ENCODE measurements at regions not wholly inside any gene's neighbourhood (a gene's known extent, or its start where the extent isn't known, plus 50 kb on each side); places are given as distances from the start of the nearest gene placed in this dataset.

DNA sequence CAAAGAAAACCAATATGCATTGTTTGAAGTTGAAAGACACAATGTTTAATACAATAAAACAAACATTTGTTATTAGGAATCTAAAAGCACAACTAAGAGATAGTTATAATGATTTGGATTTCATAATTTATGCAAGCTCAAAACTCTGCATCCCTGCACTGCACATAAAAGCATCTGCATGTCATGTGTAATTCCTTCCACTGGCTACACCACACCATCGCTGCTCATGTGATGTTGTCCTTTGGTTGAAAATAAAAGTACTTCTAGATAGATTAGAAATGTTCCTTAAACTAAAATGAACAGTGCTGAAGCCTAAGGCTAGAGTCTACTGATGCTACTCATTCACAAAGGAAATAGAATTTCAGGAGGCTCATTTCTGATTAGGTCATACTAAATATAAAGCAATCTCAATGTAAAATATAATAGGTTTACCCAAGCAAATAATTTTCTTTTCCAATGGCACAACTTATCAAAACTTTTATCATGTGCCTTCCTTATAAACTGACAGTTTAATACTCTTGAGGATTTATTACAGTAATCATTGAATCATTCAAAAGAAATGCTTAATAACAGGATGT is 130.8 kb upstream of the DKK2 start:
- no peak for DNase-seq (ENCODE audit: low spot score)

- DNase-seq (ENCODE audit: low spot score), result no peak
Measured at GRCh38 chr4:107166181-107166580, 130.1 kb upstream of the DKK2 start.

GRCh38 chr4:107164962-107165475 is 128.9 kb upstream of the DKK2 start:
- no peak for DNase-seq (ENCODE audit: low spot score)

DNA sequence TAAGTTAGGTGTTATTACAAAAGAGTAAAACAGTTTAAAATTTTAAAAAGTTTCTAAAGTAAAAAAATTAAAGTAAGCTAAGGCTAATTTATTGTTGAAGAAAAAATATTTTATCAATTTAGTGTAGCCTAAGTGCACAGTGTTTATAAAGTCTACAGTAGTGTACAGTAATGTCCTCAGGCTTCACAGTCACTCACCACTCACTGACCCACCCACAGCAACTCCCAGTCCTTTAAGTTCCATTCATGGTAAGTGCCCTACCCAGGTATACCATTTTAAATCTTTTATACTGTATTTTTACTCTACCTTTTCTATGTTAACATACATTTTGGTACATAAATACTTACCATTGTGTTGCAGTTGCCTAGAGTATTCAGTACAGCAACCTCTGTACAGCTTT is 120.3 kb upstream of the DKK2 start:
- no peak for DNase-seq (ENCODE audit: low spot score)

- no peak for DNase-seq (ENCODE audit: low spot score)
Measured at GRCh38 chr4:107155366-107155765, 119.3 kb upstream of the DKK2 start.

DNA sequence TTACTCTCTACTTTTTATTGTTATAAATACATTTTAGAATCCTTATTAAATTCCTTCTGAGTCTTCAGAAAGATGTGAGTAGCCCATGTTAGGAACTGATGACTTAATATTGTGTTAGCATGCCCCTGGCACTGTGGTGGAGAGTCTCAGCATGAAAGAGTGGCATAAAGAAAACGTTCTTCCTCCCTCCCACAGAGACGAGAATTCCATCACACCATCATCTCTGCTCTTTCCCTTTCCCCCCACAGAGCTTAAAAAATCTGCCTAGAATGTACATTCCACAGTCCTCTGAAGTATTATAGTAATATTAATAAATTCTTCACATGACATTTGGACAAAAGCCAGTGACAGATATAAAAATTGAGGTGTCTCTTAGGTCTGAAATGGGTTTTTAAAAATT is 117.8 kb upstream of the DKK2 start:
- no peak for DNase-seq (ENCODE audit: low spot score)

GRCh38 chr4:107153228-107153627 is 117.1 kb upstream of the DKK2 start:
- DNase-seq (ENCODE audit: low spot score), result no peak

DNA sequence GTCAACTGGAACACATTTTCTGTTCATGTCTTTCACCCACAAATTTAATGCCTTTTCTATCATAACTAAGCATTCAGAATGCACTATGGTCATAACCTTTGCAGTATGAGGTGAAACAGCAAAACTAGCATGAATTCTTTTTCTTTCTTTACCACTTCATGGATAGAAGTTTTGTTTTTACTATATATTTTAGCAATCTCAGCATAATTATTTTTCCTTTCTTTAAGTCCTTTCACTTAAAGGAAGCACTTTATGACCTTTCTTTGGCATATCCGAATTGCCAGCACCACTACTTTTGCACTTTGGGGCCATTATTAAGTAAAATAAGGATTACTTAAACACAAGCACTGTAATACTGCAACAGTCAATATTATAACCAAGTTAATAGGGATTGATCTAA is 115.1 kb upstream of the DKK2 start:
- DNase-seq (ENCODE audit: low spot score), result no peak

DNA sequence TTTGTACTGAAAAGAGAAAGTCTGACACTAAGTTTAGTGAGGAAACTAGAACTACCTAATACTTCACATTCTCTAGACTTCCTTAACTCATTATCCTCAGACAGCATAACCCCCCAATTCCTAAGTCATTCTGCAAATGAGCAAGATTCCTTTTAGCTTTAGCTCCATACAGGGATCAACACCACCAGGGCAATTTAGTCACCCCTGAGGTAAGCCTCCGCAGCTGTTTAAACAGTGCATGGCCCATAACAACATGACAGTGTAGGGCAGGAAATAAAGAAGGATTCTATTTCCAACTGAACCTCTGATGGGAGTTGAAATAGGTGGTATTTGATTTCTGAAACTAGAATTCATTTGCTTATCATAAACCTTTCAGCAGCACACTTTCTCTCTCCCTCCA is 112.8 kb upstream of the DKK2 start:
- DNase-seq (ENCODE audit: low spot score), result no peak

- DNase-seq (ENCODE audit: low spot score), result no peak
Measured at GRCh38 chr4:107147873-107148272, 111.8 kb upstream of the DKK2 start.

DNA sequence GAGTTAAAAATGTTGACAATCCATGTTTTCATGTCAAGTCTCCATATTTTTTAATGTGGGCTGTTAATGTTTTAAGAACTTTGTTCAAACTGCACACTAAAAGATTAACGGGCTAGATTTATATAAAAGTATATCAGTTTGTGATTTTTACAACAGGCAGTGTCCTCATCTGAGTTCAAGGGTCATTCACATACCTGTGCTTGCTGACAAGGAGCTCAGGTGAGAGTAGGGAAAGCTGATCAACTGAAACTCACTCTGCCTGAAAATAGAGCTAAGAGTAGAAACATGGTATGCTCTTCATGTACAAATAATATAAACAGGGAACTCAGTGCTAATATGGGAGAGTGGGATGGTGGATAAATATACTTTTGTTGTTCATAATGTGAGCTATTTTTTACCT is 102.3 kb upstream of the DKK2 start:
- DNase-seq (ENCODE audit: low spot score), result no peak

DNA sequence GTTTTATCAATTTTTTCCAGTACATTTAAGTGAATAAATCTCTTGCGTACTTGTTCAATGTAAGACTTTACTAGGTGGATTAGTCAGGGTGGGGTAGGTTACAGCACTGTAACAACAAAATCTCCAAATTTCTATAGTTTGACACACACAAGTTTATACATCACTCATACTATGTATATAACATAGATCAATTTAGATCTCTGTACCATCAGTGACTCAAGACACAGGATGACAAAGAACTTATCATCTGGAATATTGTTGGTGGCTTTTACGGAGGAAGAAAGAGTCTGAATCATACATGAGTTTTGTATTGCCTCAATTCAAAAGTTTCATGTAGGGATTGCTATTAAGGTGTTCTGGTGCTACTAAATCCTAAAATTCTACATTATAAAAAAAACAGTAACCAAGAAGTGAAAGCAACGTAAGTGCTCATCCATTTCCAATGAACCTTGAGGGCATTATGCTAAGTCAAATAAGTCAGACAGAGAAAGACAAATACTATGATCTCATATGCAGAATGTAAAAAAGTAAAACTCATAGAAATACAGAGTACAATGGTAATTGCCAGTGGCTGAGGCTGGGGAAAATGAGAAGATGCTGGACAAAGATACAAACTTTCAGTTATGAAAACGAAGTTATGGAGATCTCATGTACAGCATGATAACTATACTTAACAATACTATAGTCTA is 98.0 kb upstream of the DKK2 start:
- DNase-seq (ENCODE audit: low spot score), result no peak

GRCh38 chr4:107131295-107131694 is 95.2 kb upstream of the DKK2 start:
- DNase-seq (ENCODE audit: low spot score), result no peak

GRCh38 chr4:107130157-107130556 is 94.0 kb upstream of the DKK2 start:
- no peak for DNase-seq (ENCODE audit: low spot score)

DNA sequence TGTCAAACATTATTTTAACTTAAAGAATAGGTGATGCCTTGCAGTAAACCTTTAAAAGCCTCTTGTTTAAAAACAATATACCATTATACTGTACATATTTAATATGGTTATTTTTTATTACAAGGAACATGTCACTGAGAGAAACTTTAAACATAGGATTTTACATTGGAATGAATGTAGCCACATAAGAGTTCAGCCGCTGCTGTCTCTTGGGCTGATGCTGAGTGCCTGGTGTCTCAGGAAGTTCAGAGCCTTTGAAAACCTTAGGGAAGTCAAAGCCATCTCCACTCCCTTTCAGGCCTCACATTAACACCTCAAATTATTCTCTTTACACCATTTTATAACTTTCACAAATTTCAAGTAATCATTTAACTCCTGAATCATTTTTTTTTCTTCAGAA is 93.5 kb upstream of the DKK2 start:
- DNase-seq (ENCODE audit: low spot score), result peak; percentile 52

- peak; percentile 70 for DNase-seq (ENCODE audit: low spot score)
Measured at GRCh38 chr4:107129076-107129475, 93.0 kb upstream of the DKK2 start.

- peak; percentile 95 for DNase-seq (ENCODE audit: low spot score)
Measured at GRCh38 chr4:107128116-107128515, 92.0 kb upstream of the DKK2 start.

GRCh38 chr4:107125496-107125895 is 89.4 kb upstream of the DKK2 start:
- peak; percentile 86 for DNase-seq (ENCODE audit: low spot score)

DNA sequence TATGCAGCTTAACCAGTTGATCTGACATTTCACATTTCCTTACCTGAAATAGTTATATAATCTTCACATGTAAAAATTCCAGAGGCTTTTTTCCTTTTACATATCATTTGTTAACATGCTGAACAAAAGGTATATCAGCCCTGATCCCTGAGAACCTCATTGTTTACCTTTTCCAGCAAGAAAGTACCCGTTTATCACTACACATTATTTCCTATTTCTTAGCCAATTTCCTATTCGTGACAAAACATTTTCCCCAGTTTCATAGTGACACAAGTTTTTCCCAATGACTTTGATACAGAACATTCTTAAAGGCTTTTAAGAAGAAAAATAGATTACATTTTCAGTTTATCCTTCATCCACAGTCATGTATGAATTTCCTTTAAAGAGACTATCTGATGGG is 86.6 kb upstream of the DKK2 start:
- DNase-seq (ENCODE audit: low spot score), result no peak

GRCh38 chr4:107120661-107121060 is 84.5 kb upstream of the DKK2 start:
- peak; percentile 33 for DNase-seq (ENCODE audit: low spot score)

DNA sequence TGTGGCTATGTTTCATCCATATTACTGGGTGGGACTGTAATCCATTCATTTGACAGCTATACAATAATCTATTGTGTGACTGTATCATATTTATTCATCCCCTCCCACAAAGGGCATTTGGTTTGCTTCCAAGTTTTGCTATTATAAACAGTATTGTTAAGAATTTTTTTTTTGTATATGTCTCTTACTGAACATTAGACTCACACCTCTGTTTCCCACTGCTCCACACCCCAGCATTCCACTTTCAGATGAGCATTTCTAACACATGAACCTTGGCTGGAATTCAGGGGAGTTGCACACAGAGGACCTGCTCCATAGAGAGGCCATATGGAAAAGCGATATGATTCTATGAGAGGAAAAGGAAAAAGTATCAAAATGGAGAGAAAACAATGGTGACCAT is 81.6 kb upstream of the DKK2 start:
- DNase-seq (ENCODE audit: low spot score), result no peak

- DNase-seq (ENCODE audit: low spot score), result peak; percentile 48
Measured at GRCh38 chr4:107115185-107115847, 79.2 kb upstream of the DKK2 start.

DNA sequence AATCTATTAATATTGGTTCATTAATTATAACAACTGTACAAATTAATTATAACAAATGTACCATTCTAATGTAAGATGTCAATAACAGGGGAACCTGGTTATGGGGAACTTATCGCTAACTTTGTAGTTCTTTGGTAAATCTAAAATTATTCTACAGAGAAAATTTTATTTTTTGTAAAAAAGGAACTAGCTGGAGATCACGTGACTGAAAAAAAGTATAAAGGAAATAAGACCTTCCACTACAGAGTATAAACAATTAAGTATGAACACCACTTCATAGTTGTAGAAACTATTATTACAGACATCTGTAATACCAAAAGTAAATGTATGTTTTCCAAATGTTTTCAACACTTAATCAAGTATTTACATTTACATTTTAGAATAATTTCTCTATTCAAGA is 77.9 kb upstream of the DKK2 start:
- DNase-seq (ENCODE audit: low spot score), result no peak

Measured in umbilical cord (tissue), 1 donor.